NB4 (cell line): ENCODE measurements at regions not wholly inside any gene's neighbourhood (a gene's known extent, or its start where the extent isn't known, plus 50 kb on each side); places are given as distances from the start of the nearest gene placed in this dataset.
A peak's percentile ranks its signal among the peaks of the same experiment; 100 is the strongest.

Source experiments
- DNase-seq: peaks from one replicate; pipeline ENCODE4 v3.0.0; 2010; ENCODE audit warnings: low read depth
- H3K4me3 ChIP-seq: one replicate; pipeline ENCODE4 v1.5.1; 2011; ENCODE audit warnings: mild to moderate bottlenecking, low read depth, low read length, moderate library complexity
- MYC ChIP-seq: IDR thresholded peaks from 2 replicates; pipeline ENCODE4 v1.6.1; 2011; ENCODE audit warnings: low read depth, low read length
- POLR2A ChIP-seq: IDR thresholded peaks from 2 replicates; pipeline ENCODE4 v1.6.1; 2011; ENCODE audit warnings: mild to moderate bottlenecking; ENCODE audit not compliant: insufficient read length; ENCODE audit errors: extremely low read depth
- TF ChIP-seq, protein P1 (sequence below): IDR thresholded peaks from one replicate; pipeline ENCODE4 v1.5.1; 2012; ENCODE audit warnings: low read depth, low read length
- TF ChIP-seq, protein P2 (sequence below): IDR thresholded peaks from 2 replicates; pipeline ENCODE4 v1.6.1; 2011; ENCODE audit warnings: low read depth, low read length

DNA sequence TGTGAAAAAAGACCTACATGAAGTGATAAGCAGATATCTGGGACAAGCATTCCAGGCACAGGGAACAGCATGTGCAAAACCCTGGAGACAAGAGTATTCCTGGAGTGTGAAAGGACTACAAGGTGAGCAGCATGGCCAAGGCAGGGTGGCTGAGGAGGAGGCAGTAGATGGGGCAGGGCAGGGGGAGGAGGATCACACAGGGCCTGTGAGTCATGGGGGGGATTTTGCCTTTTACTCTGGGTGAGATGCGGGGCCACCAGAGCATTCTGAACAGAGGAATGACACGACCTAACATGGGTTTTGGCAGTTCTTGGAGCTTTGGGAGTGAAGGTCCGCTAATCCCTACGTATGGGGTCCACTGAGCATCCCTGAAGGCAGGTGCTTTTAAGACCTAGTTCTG lies 69.8 kb upstream of the CCN6 start:
- TF ChIP-seq MYC (no peak), POLR2A (no peak)
- TF ChIP-seq, protein P1, sequence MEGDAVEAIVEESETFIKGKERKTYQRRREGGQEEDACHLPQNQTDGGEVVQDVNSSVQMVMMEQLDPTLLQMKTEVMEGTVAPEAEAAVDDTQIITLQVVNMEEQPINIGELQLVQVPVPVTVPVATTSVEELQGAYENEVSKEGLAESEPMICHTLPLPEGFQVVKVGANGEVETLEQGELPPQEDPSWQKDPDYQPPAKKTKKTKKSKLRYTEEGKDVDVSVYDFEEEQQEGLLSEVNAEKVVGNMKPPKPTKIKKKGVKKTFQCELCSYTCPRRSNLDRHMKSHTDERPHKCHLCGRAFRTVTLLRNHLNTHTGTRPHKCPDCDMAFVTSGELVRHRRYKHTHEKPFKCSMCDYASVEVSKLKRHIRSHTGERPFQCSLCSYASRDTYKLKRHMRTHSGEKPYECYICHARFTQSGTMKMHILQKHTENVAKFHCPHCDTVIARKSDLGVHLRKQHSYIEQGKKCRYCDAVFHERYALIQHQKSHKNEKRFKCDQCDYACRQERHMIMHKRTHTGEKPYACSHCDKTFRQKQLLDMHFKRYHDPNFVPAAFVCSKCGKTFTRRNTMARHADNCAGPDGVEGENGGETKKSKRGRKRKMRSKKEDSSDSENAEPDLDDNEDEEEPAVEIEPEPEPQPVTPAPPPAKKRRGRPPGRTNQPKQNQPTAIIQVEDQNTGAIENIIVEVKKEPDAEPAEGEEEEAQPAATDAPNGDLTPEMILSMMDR, result no peak
- TF ChIP-seq, protein P2, sequence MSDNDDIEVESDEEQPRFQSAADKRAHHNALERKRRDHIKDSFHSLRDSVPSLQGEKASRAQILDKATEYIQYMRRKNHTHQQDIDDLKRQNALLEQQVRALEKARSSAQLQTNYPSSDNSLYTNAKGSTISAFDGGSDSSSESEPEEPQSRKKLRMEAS, result no peak
- no peak overlapping the region for H3K4me3 ChIP-seq
- DNase-seq, result no peak

DNA sequence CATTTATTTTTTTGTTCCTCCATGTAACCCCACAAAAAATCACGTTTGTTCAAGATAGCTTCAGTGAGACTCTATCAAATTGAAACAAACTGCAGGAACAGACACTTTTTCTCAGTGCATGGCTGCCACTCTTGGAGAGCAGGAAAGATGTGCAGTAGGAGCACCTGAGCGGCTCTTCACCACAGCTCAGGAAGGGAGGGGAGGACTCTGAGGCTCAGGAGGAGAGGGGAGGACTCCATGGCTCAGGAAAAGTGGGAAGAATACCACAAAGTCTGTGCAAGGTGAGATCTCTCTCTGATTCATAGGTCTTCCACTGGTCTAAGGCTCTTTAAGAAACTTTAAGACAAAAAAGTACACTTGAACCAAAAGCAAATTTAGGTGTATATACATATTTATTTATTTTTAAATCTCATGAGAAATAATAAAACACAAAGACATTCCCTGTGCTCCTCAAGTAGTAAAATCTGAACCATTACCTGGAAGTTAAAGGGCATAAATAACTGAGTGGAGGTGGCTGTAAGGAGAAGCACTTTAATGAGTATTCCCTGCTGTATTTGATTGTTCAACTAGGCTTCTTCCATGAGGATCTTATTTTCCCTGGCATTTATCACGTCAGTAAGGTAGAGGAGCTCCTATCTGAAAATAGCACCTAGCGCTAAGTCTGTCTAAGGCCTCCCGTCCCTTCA lies 69.2 kb upstream of the CCN6 start:
- H3K4me3 ChIP-seq, result no peak overlapping the region
- TF ChIP-seq, protein P2, result no peak
- no peak for TF ChIP-seq POLR2A
- TF ChIP-seq, protein P1, result no peak
- no peak for TF ChIP-seq MYC
- DNase-seq, result no peak

DNA sequence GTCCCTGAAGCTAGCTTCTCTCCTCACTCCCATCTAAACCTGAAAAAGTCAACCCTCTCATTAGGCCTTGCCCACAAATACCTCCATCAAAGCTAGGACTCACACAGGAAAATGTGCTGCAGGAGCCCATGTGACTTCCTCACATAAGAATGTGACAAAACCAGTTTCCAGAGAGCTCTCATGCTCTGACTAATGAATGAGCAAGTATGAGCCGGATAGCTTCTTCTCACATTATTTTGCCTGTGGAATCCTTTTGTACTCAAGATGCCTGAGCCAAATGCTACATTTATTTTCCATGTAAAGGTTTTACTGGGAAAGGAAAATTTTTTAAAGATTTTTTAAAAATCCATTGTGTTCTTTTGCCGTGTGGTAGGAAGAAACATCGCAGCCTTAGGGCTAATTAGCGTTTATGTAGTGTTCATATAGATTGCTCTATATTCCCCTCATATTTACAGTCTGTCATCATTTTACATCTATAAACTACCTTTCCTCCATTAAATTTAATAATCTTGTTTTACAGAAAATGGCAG lies 68.6 kb upstream of the CCN6 start:
- H3K4me3 ChIP-seq, result no peak overlapping the region
- TF ChIP-seq, protein P2, result no peak
- TF ChIP-seq, protein P1, result no peak
- TF ChIP-seq POLR2A (no peak), MYC (no peak)
- DNase-seq, result no peak

DNA sequence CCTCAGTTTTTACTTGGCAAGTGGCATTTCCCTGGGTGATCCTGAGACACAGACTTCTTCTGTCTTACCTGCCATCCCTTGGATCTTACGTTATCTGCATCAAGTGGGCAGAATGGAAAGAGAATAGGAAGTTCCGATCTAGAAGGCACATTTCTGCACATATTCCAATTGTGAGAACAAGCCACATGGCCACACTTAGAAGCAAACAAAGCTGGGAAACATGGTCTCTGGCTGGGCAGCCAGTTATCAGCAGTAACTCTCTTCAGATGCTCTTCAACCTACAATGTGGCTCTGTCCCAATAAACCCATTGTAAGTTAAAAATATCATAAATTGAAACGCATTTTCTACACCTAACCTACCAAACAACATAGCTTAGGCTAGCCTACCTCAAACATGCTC lies 67.3 kb upstream of the CCN6 start:
- no peak overlapping the region for H3K4me3 ChIP-seq
- no peak for TF ChIP-seq POLR2A
- TF ChIP-seq MYC, result no peak
- TF ChIP-seq, protein P2, result no peak
- TF ChIP-seq, protein P1, result no peak
- no peak for DNase-seq

DNA sequence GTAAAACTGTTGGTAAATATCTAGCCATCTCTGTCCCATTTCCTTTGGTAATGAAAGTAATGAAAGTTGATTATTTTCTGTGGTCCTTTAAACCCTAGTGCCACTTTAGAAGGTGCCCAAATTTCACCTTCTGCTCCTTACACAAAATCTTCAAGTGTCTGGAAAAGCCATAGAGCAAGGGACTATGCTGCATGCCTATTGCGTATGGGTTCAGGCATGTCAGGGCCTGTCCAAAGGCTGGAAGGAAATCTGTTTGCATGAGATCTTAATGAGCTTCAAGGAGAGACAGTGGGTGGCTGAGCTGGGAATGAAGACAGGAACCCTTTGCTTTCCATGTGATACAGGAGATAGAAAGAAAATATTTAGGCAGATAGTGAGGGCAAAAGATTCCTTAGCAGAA lies 66.6 kb upstream of the CCN6 start:
- DNase-seq, result no peak
- TF ChIP-seq, protein P2, result no peak
- TF ChIP-seq, protein P1, result peak; percentile 1
- TF ChIP-seq MYC (no peak), POLR2A (no peak)
- no peak overlapping the region for H3K4me3 ChIP-seq
